Suprapubic skin (tissue), 4 donors: ENCODE measurements at regions not wholly inside any gene's neighbourhood (a gene's known extent, or its start where the extent isn't known, plus 50 kb on each side); places are given as distances from the start of the nearest gene placed in this dataset.

Experiments used
- DNase-seq, 2 donors: peaks; one replicate each; pipeline ENCODE4 v3.0.0-alpha.2; 2019; ENCODE audit warnings: low spot score in 2 of 2
- H3K27ac ChIP-seq: fragments of 200-600 bp; sonication (generic); one replicate; pipeline ENCODE4 v1.5.1; 2019
- H3K27me3 ChIP-seq: fragments of 200-600 bp; sonication (generic); one replicate; pipeline ENCODE4 v1.5.1; 2019
- H3K36me3 ChIP-seq: fragments of 200-600 bp; sonication (generic); one replicate; pipeline ENCODE4 v1.5.1; 2019
- H3K4me1 ChIP-seq: fragments of 200-600 bp; sonication (generic); one replicate; pipeline ENCODE4 v1.5.1; 2019
- H3K4me3 ChIP-seq: fragments of 200-600 bp; sonication (generic); one replicate; pipeline ENCODE4 v1.5.1; 2019; ENCODE audit warnings: mild to moderate bottlenecking
- H3K9me3 ChIP-seq: fragments of 200-600 bp; sonication (generic); one replicate; pipeline ENCODE4 v1.5.1; 2019
- CTCF ChIP-seq, 2 donors: fragments of 200-600 bp in 1 of 2; fragments of 450-650 bp in 1 of 2; sonication (generic) in 1 of 2; IDR thresholded peaks; one replicate each; pipeline ENCODE4 v1.5.1; 2016 to 2019; ENCODE audit warnings: antibody characterized with exemption in 2 of 2, mild to moderate bottlenecking in 1 of 2, moderate library complexity in 1 of 2
- EP300 ChIP-seq: sonication (generic); formaldehyde crosslinking; IDR thresholded peaks from one replicate; pipeline ENCODE4 v1.6.1; 2017; ENCODE audit warnings: antibody characterized with exemption
- POLR2A ChIP-seq, 2 donors: fragments of 450-650 bp; IDR thresholded peaks; one replicate each; pipeline ENCODE4 v1.6.1; 2017; ENCODE audit warnings: antibody characterized with exemption in 2 of 2, mild to moderate bottlenecking in 2 of 2, moderate library complexity in 2 of 2
- POLR2AphosphoS5 ChIP-seq, 3 donors: sonication (generic); formaldehyde crosslinking; IDR thresholded peaks; one replicate each; pipeline ENCODE4 v1.6.1; 2017; ENCODE audit warnings: antibody characterized with exemption in 3 of 3
- WGBS: methylation state at CpG from one replicate; pipeline ENCODE4 v1.1.5; 2018; 5-methylcytosine and 5-hydroxymethylcytosine counted together

DNA sequence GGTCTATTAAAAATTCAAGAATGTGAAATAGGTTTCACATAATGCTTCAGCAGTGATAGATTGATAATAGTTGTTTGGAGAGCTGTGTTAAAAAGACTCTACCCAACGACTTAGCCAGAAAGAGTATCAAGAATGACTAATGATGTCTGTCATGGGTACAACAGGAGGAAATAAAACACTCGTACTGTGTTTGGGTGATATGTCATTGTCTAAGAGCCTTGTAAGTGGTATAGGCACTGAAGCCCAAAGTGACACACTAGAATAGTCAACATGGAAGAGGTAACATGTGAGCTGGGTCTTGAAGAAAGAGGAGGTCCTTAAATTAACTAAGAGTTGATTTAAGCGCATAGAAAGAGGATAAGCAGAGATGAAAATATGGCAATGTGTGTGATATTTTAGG is 471.8 kb upstream of the MAN1A1 start:
- TF ChIP-seq POLR2AphosphoS5 (IDR thresholded peaks at IDR 0.05) (no peak), EP300 (no peak), POLR2A (IDR thresholded peaks at IDR 0.05) (no peak), CTCF (IDR thresholded peaks at IDR 0.05) (no peak)
- H3K4me3 ChIP-seq, result no peak overlapping the region
- H3K27me3 ChIP-seq, result no peaks in the 10 kb centered on the region

DNA sequence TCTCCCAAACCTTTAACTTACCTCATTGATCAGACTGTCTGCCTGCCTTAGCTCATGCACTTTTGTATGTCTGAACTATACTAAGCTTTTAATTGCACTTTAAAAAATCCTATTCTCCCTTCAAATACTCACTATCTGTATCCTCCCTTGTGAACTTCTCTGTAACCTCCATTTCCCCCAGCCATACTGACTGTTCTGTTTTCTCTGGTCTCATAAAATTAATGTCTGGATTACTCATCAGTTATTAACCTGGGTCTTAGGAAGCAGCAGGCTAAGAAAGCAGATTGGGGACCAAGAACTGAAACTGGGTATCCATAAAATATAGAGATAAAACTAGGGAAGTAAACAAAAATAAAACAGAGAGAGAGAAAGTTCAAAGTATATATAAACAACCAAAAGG is 469.3 kb upstream of the MAN1A1 start:
- no peaks in the 10 kb centered on the region for H3K9me3 ChIP-seq
- no peak overlapping the region for H3K27ac ChIP-seq
- no peaks in the 10 kb centered on the region for H3K27me3 ChIP-seq
- TF ChIP-seq CTCF (IDR thresholded peaks at IDR 0.05), result no peak
- no peak for TF ChIP-seq POLR2A (IDR thresholded peaks at IDR 0.05)
- no peak for TF ChIP-seq POLR2AphosphoS5 (IDR thresholded peaks at IDR 0.05)
- no peak for TF ChIP-seq EP300
- DNase-seq, result no peak
- no peaks in the 10 kb centered on the region for H3K4me1 ChIP-seq
- H3K4me3 ChIP-seq, result no peak overlapping the region
- no peaks in the 10 kb centered on the region for H3K36me3 ChIP-seq

More for the DNA sequence above, 471.8 kb upstream of the MAN1A1 start:
- 59% methylated on average over 3 of the region's 3 CpGs for WGBS
- no peak for DNase-seq
- H3K9me3 ChIP-seq, result no peaks in the 10 kb centered on the region
- no peaks in the 10 kb centered on the region for H3K36me3 ChIP-seq
- no peaks in the 10 kb centered on the region for H3K4me1 ChIP-seq
- no peak overlapping the region for H3K27ac ChIP-seq

GRCh38 chr6:119814609-119815400 is 465.2 kb upstream of the MAN1A1 start:
- no peak for DNase-seq
- WGBS, result 86% methylated on average over 9 of the region's 9 CpGs
- Histone ChIP-seq H3K36me3 (no peaks in the 10 kb centered on the region), H3K27me3 (no peaks in the 10 kb centered on the region), H3K4me3 (no peak overlapping the region), H3K9me3 (no peaks in the 10 kb centered on the region), H3K27ac (no peak overlapping the region), H3K4me1 (no peaks in the 10 kb centered on the region)
- no peak for TF ChIP-seq EP300
- TF ChIP-seq POLR2A (IDR thresholded peaks at IDR 0.05), result no peak
- no peak for TF ChIP-seq CTCF (IDR thresholded peaks at IDR 0.05)
- no peak for TF ChIP-seq POLR2AphosphoS5 (IDR thresholded peaks at IDR 0.05)

GRCh38 chr6:119802464-119802863 is 452.9 kb upstream of the MAN1A1 start:
- Histone ChIP-seq H3K9me3 (no peaks in the 10 kb centered on the region), H3K4me1 (no peaks in the 10 kb centered on the region), H3K27me3 (no peaks in the 10 kb centered on the region), H3K4me3 (no peak overlapping the region), H3K36me3 (no peaks in the 10 kb centered on the region), H3K27ac (no peak overlapping the region)
- TF ChIP-seq POLR2A (IDR thresholded peaks at IDR 0.05) (no peak), EP300 (no peak), CTCF (IDR thresholded peaks at IDR 0.05) (no peak)
- no peak for DNase-seq
- WGBS, result 89% methylated on average over 3 of the region's 3 CpGs

- 79% methylated on average over 4 of the region's 4 CpGs for WGBS
- H3K27ac ChIP-seq, result no peak overlapping the region
- TF ChIP-seq CTCF (IDR thresholded peaks at IDR 0.05), result no peak
- no peak for TF ChIP-seq POLR2A (IDR thresholded peaks at IDR 0.05)
- no peak for TF ChIP-seq POLR2AphosphoS5 (IDR thresholded peaks at IDR 0.05)
- no peak for TF ChIP-seq EP300
These were observed 451.5 kb upstream of the MAN1A1 start for GRCh38 chr6:119801056-119801455.

More at GRCh38 chr6:119801056-119801455, 451.5 kb upstream of the MAN1A1 start:
- DNase-seq, result no peak
- Histone ChIP-seq H3K36me3 (no peaks in the 10 kb centered on the region), H3K9me3 (no peaks in the 10 kb centered on the region), H3K4me1 (no peaks in the 10 kb centered on the region), H3K4me3 (no peak overlapping the region), H3K27me3 (no peaks in the 10 kb centered on the region)
